OCI-LY3 (cell line): ENCODE measurements at regions not wholly inside any gene's neighbourhood (a gene's known extent, or its start where the extent isn't known, plus 50 kb on each side); places are given as distances from the start of the nearest gene placed in this dataset.

Source experiments
- EZH2phosphoT487 ChIP-seq: fragments of 200-600 bp; shearing (Covaris generic); IDR thresholded peaks from 2 replicates; pipeline ENCODE4 v1.6.1; 2018; ENCODE audit warnings: antibody characterized with exemption, mixed run types, low read depth
- TF ChIP-seq, protein P1 (sequence below): fragments of 200-600, 300-600 bp; sonication (generic); IDR thresholded peaks from 2 replicates; pipeline ENCODE4 v1.5.1; 2014; ENCODE audit warnings: antibody characterized with exemption, low read length, low read depth

DNA sequence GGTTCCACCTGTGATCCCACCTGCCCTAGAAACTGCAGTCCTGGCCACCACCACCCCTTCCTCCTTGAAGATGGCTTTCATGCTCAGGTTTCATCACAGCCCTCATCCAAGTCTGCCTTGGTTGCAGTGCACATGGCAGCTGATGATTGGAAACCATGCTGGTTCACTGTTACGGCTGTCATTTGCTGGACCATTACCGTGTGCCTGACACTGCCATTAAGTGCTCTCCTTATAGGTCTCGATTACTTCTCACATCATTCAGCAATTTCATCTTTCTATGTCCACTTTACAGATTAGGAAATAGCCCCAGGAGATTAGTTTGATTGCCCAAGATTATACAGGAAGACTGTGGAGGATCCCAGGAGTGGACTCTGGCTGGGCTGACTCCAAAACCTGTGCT lies 123.9 kb downstream of the ICE1 start:
- TF ChIP-seq, protein P1, sequence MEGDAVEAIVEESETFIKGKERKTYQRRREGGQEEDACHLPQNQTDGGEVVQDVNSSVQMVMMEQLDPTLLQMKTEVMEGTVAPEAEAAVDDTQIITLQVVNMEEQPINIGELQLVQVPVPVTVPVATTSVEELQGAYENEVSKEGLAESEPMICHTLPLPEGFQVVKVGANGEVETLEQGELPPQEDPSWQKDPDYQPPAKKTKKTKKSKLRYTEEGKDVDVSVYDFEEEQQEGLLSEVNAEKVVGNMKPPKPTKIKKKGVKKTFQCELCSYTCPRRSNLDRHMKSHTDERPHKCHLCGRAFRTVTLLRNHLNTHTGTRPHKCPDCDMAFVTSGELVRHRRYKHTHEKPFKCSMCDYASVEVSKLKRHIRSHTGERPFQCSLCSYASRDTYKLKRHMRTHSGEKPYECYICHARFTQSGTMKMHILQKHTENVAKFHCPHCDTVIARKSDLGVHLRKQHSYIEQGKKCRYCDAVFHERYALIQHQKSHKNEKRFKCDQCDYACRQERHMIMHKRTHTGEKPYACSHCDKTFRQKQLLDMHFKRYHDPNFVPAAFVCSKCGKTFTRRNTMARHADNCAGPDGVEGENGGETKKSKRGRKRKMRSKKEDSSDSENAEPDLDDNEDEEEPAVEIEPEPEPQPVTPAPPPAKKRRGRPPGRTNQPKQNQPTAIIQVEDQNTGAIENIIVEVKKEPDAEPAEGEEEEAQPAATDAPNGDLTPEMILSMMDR = no peak
- no peak for TF ChIP-seq EZH2phosphoT487
